SU-DHL-6 (cell line): ENCODE measurements at regions not wholly inside any gene's neighbourhood (a gene's known extent, or its start where the extent isn't known, plus 50 kb on each side); places are given as distances from the start of the nearest gene placed in this dataset.

Experiments
- EZH2phosphoT487 ChIP-seq: fragments of 200-600 bp; sonication (generic), shearing (Covaris generic); conservative IDR thresholded peaks from 2 replicates; pipeline ENCODE4 v1.6.1; 2018; ENCODE audit warnings: mild to moderate bottlenecking, antibody characterized with exemption, low read length, moderate library complexity, mixed read lengths
- TF ChIP-seq, protein P1 (sequence below): fragments of 200-600 bp; sonication (generic); IDR thresholded peaks from one replicate; pipeline ENCODE4 v1.5.1; 2017; ENCODE audit warnings: antibody characterized with exemption, mild to moderate bottlenecking, low read length, moderate library complexity; ENCODE audit not compliant: insufficient read depth, poor library complexity, severe bottlenecking

- TF ChIP-seq, protein P1, sequence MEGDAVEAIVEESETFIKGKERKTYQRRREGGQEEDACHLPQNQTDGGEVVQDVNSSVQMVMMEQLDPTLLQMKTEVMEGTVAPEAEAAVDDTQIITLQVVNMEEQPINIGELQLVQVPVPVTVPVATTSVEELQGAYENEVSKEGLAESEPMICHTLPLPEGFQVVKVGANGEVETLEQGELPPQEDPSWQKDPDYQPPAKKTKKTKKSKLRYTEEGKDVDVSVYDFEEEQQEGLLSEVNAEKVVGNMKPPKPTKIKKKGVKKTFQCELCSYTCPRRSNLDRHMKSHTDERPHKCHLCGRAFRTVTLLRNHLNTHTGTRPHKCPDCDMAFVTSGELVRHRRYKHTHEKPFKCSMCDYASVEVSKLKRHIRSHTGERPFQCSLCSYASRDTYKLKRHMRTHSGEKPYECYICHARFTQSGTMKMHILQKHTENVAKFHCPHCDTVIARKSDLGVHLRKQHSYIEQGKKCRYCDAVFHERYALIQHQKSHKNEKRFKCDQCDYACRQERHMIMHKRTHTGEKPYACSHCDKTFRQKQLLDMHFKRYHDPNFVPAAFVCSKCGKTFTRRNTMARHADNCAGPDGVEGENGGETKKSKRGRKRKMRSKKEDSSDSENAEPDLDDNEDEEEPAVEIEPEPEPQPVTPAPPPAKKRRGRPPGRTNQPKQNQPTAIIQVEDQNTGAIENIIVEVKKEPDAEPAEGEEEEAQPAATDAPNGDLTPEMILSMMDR = no peak
- no peak for TF ChIP-seq EZH2phosphoT487
Measured at GRCh38 chr5:29252390-29252789, 1941.1 kb upstream of the CDH6 start.
